Endothelial cell of umbilical vein (primary cell): ENCODE measurements at regions not wholly inside any gene's neighbourhood (a gene's known extent, or its start where the extent isn't known, plus 50 kb on each side); places are given as distances from the start of the nearest gene placed in this dataset.

Experiments
- BruUV-seq: library from RNA; stranded (reverse); fragments of 400-500 nt; replicated peaks from 2 replicates; lab custom pipeline; 2021; lab: Mats Ljungman, UMichigan
- CTCF ChIA-PET: fragments of 300-600, 350-600 bp; sonication (Branson Sonifier 250); formaldehyde crosslinking; loops from one replicate; lab custom pipeline; 2021; ENCODE audit warnings: antibody characterized with exemption, inconsistent platforms; lab: Charles Lee
- POLR2A ChIA-PET: fragments of 300-600, 350-600 bp; sonication (Branson Sonifier 250); formaldehyde crosslinking; loops from one replicate; lab custom pipeline; 2021; ENCODE audit warnings: antibody characterized with exemption, inconsistent platforms; lab: Charles Lee
- DNase-seq: peaks from one replicate; pipeline ENCODE4 v3.0.0-alpha.2; 2011; ENCODE audit warnings: low read depth, low spot score
- FAIRE-seq: peaks from 2 replicates; lab custom pipeline; 2011; peaks lifted over from hg19 to GRCh38; lab: Jason Lieb, UNC
- H2AFZ ChIP-seq: 2 replicates; pipeline ENCODE4 v1.6.0; 2012; ENCODE audit warnings: low read depth, low read length, control low read depth, inconsistent platforms
- H3K27ac ChIP-seq: 2 replicates; pipeline ENCODE4 v1.5.1; 2011; ENCODE audit warnings: low read depth, mild to moderate bottlenecking, control low read depth, low read length, moderate library complexity; ENCODE audit not compliant: insufficient read depth
- H3K27me3 ChIP-seq, 2 experiments: 2 replicates each; pipeline versions ENCODE4 v1.6.0 to v1.6.1; 2011; ENCODE audit warnings: low read length in 2 of 2, mixed read lengths in 1 of 2; ENCODE audit not compliant: control insufficient read depth in 2 of 2, insufficient read depth in 2 of 2
- H3K36me3 ChIP-seq, 2 experiments: 2 replicates in 1 of 2; 3 replicates in 1 of 2; pipeline ENCODE4 v1.5.1; 2011; ENCODE audit warnings: low read length in 2 of 2, mild to moderate bottlenecking in 1 of 2, moderate library complexity in 1 of 2; ENCODE audit not compliant: control insufficient read depth in 2 of 2, insufficient read depth in 2 of 2; ENCODE audit errors: extremely low read depth in 1 of 2
- H3K4me1 ChIP-seq: 3 replicates; pipeline ENCODE4 v1.5.1; 2011; ENCODE audit warnings: mild to moderate bottlenecking, low read length; ENCODE audit not compliant: control insufficient read depth, insufficient read depth; ENCODE audit errors: extremely low read depth
- H3K4me2 ChIP-seq: 2 replicates; pipeline ENCODE4 v1.6.1; 2011; ENCODE audit warnings: low read length, control low read depth, mixed read lengths; ENCODE audit not compliant: insufficient read depth
- H3K4me3 ChIP-seq, 3 experiments: fragments of 200-600 bp in 1 of 3; sonication (generic), shearing (Covaris generic) in 1 of 3; replicated peaks in 1 of 3; 2 replicates each; pipeline ENCODE4 v1.5.1; 2011 to 2016; ENCODE audit warnings: control low read depth in 3 of 3, low read length in 3 of 3, mild to moderate bottlenecking in 2 of 3, inconsistent platforms in 1 of 3, low read depth in 1 of 3, moderate library complexity in 1 of 3; ENCODE audit not compliant: insufficient read depth in 1 of 3
- H3K79me2 ChIP-seq: 2 replicates; pipeline ENCODE4 v1.6.0; 2012; ENCODE audit warnings: low read length, inconsistent platforms; ENCODE audit not compliant: control insufficient read depth, insufficient read depth
- H3K9ac ChIP-seq: replicated peaks from 2 replicates; pipeline ENCODE3; 2011; ENCODE audit warnings: low read length, control low read depth; ENCODE audit not compliant: insufficient read depth; ENCODE audit errors: extremely low read depth
- H3K9me1 ChIP-seq: replicated peaks from 3 replicates; pipeline ENCODE4 v1.6.0; 2011; ENCODE audit warnings: mild to moderate bottlenecking, low read length; ENCODE audit not compliant: control insufficient read depth, insufficient read depth; ENCODE audit errors: extremely low read depth
- H3K9me3 ChIP-seq: replicated peaks from 2 replicates; pipeline ENCODE4 v1.5.1; 2012; ENCODE audit warnings: low read length, inconsistent platforms; ENCODE audit not compliant: control insufficient read depth, insufficient read depth
- H4K20me1 ChIP-seq: replicated peaks from 2 replicates; pipeline ENCODE3; 2011; ENCODE audit warnings: mild to moderate bottlenecking, low read length; ENCODE audit not compliant: control insufficient read depth, insufficient read depth; ENCODE audit errors: extremely low read depth
- EZH2 ChIP-seq: IDR thresholded peaks from 2 replicates; pipeline ENCODE4 v1.6.1; 2012; ENCODE audit warnings: borderline replicate concordance, low read depth, mild to moderate bottlenecking, moderate library complexity, low read length, inconsistent platforms; ENCODE audit not compliant: severe bottlenecking
- FOS ChIP-seq: IDR thresholded peaks from 2 replicates; pipeline ENCODE4 v1.6.1; 2011; ENCODE audit warnings: mild to moderate bottlenecking, low read length, moderate library complexity, borderline replicate concordance; ENCODE audit not compliant: insufficient read depth
- GATA2 ChIP-seq: IDR thresholded peaks from 2 replicates; pipeline ENCODE4 v1.7.0; 2011; ENCODE audit warnings: low read depth, mild to moderate bottlenecking, moderate library complexity, mixed read lengths, low read length; ENCODE audit not compliant: insufficient read length, insufficient read depth
- JUN ChIP-seq: IDR thresholded peaks from 2 replicates; pipeline ENCODE4 v1.6.1; 2011; ENCODE audit warnings: borderline replicate concordance, low read depth; ENCODE audit not compliant: insufficient read length, insufficient read depth
- MAX ChIP-seq: IDR thresholded peaks from 2 replicates; pipeline ENCODE4 v1.6.1; 2011; ENCODE audit not compliant: insufficient read depth, insufficient read length
- MYC ChIP-seq: IDR thresholded peaks from one replicate; pipeline ENCODE4 v1.6.1; 2011; ENCODE audit warnings: mild to moderate bottlenecking, low read depth, low read length
- POLR2A ChIP-seq: IDR thresholded peaks from 2 replicates; pipeline ENCODE4 v1.6.1; 2012; ENCODE audit warnings: low read depth, mild to moderate bottlenecking, control low read depth, low read length
- POLR2AphosphoS5 ChIP-seq: IDR thresholded peaks from 2 replicates; pipeline ENCODE4 v1.6.1; 2012; ENCODE audit warnings: low read depth, mild to moderate bottlenecking, control low read depth, low read length, moderate library complexity; ENCODE audit not compliant: insufficient read depth
- dilution Hi-C: fragments of 300-500 bp; cut with MboI; formaldehyde crosslinking; loops from one replicate; pipeline ENCODE4 v1.15.0; 2019; ENCODE audit warnings: low sequenced_read_pairs; ENCODE audit not compliant: extremely low pct_ligation_motif_present
- intact Hi-C: fragments of 100-400 bp; cut with micrococcal nuclease; formaldehyde crosslinking; loops from one replicate; pipeline ENCODE4 v1.10.0; 2022
- TF ChIP-seq, protein P1 (sequence below), 2 donors: IDR thresholded peaks; 1 replicate in 1 of 2; 2 replicates in 1 of 2; pipeline ENCODE4 v1.5.1; 2011; ENCODE audit warnings: low read length in 2 of 2, mild to moderate bottlenecking in 2 of 2, moderate library complexity in 2 of 2, control low read depth in 1 of 2, inconsistent platforms in 1 of 2, low read depth in 1 of 2; ENCODE audit not compliant: insufficient read depth in 1 of 2; ENCODE audit errors: extremely low read depth in 1 of 2

DNA sequence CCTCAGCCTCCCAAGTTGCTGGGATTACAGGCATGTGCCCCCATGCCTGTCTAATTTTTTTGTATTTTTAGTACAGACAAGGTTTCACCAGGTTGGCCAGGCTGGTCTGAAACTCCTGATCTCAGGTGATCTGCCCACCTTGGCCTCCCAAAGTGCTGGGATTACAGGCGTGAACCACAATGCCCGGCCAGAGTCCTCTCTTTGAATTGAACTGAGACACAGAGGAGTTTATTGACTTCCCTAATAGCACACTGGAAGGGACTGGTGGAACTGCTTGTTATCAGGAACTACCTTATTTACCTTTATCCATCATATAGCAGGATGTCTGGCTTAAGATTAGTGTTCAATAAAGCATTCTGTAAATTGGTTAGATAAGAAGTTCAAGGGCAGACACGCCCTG is 613.8 kb downstream of the EFNB2 start:
- no peaks in the 10 kb centered on the region for H4K20me1 ChIP-seq
- H3K4me1 ChIP-seq, result peaks cover 15% of the 10 kb centered on the region
- DNase-seq (no peak), FAIRE-seq (no peak)
- H3K4me2 ChIP-seq, result no peak overlapping the region
- ChIA-PET CTCF (interaction anchor here (1.4 kb wide), 1 partner anchor 10 kb away, joined by 3 read pairs; no protein-coding TSS in a partner anchor), POLR2A (no interaction called here)
- dilution Hi-C loops (no loop called here), intact Hi-C loops (no loop called here)
- H3K36me3 ChIP-seq, result no peaks in the 10 kb centered on the region
- TF ChIP-seq MAX, result no peak
- TF ChIP-seq, protein P1, sequence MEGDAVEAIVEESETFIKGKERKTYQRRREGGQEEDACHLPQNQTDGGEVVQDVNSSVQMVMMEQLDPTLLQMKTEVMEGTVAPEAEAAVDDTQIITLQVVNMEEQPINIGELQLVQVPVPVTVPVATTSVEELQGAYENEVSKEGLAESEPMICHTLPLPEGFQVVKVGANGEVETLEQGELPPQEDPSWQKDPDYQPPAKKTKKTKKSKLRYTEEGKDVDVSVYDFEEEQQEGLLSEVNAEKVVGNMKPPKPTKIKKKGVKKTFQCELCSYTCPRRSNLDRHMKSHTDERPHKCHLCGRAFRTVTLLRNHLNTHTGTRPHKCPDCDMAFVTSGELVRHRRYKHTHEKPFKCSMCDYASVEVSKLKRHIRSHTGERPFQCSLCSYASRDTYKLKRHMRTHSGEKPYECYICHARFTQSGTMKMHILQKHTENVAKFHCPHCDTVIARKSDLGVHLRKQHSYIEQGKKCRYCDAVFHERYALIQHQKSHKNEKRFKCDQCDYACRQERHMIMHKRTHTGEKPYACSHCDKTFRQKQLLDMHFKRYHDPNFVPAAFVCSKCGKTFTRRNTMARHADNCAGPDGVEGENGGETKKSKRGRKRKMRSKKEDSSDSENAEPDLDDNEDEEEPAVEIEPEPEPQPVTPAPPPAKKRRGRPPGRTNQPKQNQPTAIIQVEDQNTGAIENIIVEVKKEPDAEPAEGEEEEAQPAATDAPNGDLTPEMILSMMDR (IDR thresholded peaks at IDR 0.05; ENCODE audit: extremely low read depth in 1 of 2, insufficient read depth in 1 of 2, low read depth in 1 of 2, low read length in 2 of 2), result no peak
- TF ChIP-seq FOS, result no peak
- TF ChIP-seq POLR2A, result no peak
- TF ChIP-seq EZH2, result no peak
- no peak for TF ChIP-seq GATA2
- no peak for TF ChIP-seq MYC
- no peak for TF ChIP-seq POLR2AphosphoS5
- TF ChIP-seq JUN, result no peak
- H2AFZ ChIP-seq, result no peak overlapping the region
- no peak overlapping the region for H3K27ac ChIP-seq
- H3K9ac ChIP-seq, result no peak overlapping the region
- H3K9me3 ChIP-seq, result no peaks in the 10 kb centered on the region
- H3K27me3 ChIP-seq, result no peaks in the 10 kb centered on the region
- no peak overlapping the region for H3K4me3 ChIP-seq
- no TSS peak for BruUV-seq
- H3K79me2 ChIP-seq, result no peaks in the 10 kb centered on the region
- H3K9me1 ChIP-seq, result no peaks in the 10 kb centered on the region
